ENCODE measurements at regions not wholly inside any gene's neighbourhood (a gene's known extent, or its start where the extent isn't known, plus 50 kb on each side); places are given as distances from the start of the nearest gene placed in this dataset.

DNA sequence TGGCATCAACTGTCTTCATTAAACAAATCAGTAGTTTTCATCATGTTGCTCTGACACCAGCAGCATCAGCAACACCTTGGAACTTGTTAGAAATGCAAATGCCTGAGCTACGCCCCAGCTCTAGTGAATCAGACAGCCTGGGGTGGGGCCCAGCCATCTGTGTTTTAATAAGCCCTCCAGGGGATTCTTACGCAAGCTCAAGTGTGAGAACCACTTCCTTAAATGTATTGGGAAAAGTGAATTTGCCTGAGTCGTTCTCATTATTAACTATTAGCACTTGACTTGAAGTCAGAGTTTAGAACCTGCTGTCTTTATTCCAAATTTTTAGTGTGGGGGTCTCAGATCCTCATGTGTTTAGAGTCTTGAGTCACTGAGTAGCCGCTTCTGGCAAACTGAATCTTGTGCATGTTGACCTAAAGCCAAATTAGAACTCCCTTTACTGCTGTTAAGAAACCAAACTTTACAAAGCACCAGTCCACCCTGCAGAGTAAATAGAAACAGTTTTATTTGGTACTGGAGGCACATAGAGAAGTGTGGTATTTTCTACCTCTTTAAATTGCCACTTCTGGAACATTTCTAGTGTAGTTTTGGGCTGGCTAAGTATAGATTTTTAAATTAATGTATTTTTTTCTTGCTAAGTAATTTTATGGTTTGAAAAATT is 137.4 kb upstream of the COX10 start:
- Histone ChIP-seq H3K4me1 (peaks cover 23% of the 10 kb centered on the region), H3K36me3 (no peaks in the 10 kb centered on the region), H3K4me3 (no peak overlapping the region), H3K9me3 (replicated peaks) (no peaks in the 10 kb centered on the region; the same call in 1 of the 2 replicates), H3K27me3 (no peaks in the 10 kb centered on the region), H3K27ac (peak overlapping the region; percentile 65)
- DNase-seq: peak; percentile 83 to 89

DNA sequence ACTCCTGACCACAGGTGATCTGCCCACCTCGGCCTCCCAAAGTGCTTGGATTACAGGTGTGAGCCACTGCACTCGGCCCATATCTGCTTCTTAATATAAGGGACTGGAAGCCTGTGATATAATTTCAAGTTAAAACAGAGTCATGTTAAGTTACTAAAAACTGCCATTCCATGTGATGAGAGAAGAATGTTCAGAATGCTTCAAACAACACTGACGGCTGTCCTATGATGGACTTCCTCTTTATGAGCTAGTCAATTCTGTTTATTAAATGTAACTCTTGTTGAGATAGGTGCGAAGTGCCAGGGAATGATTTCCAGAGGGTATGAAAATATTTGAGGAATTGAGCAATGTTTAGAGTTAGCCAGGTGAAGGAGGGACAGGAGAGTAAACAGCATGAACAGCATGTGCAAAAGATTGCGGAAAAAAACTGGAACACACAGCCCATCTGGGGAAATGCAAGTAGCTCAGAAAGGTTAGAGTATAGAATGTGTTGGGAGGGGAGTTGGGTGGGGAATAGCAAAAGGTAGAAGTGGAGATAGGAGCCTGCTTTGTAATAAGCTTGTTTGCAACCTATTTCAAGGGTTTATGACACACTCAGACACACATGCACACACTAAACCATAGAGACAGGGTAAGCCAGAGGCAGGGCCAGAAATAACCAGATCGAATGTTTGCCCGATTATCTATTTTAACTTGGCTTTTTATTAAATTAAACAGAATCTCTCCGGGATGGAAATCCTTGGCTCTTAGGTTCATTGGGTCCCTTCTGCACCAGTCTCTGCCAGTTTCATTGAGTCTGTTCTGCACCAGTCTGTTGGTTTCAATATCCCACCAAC is 135.6 kb upstream of the COX10 start:
- peaks cover 23% of the 10 kb centered on the region for H3K4me1 ChIP-seq
- H3K27ac ChIP-seq: no peak overlapping the region
- no peaks in the 10 kb centered on the region for H3K27me3 ChIP-seq
- H3K36me3 ChIP-seq: no peaks in the 10 kb centered on the region
- no peaks in the 10 kb centered on the region; the same call in 1 of the 2 replicates for H3K9me3 ChIP-seq (replicated peaks)
- no peak for DNase-seq
- H3K4me3 ChIP-seq: no peak overlapping the region

DNA sequence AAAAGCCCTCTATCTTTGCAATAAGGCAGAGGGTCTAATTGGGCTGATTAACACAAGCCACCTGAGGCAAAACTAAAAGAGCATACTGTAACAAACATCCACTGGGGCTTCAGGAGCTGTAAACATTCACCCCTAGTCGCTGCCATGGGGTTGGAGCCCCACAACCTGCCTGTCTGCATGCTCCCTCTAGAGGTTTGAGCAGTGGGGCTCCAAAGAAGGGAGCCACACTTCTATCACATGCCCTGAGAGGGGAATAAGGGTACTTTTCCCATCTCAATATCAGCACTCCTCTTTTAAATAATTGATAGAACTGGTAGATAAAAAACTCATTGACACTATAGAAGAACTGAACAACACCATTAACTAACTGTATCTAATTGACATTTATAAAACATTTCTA is 130.1 kb upstream of the COX10 start:
- Histone ChIP-seq H3K36me3 (no peaks in the 10 kb centered on the region), H3K4me3 (no peak overlapping the region), H3K9me3 (replicated peaks) (peaks cover 14% of the 10 kb centered on the region), H3K4me1 (peaks cover 4% of the 10 kb centered on the region; the same call in 1 of the 2 replicates), H3K27ac (no peak overlapping the region), H3K27me3 (no peaks in the 10 kb centered on the region)
- no peak for DNase-seq

DNA sequence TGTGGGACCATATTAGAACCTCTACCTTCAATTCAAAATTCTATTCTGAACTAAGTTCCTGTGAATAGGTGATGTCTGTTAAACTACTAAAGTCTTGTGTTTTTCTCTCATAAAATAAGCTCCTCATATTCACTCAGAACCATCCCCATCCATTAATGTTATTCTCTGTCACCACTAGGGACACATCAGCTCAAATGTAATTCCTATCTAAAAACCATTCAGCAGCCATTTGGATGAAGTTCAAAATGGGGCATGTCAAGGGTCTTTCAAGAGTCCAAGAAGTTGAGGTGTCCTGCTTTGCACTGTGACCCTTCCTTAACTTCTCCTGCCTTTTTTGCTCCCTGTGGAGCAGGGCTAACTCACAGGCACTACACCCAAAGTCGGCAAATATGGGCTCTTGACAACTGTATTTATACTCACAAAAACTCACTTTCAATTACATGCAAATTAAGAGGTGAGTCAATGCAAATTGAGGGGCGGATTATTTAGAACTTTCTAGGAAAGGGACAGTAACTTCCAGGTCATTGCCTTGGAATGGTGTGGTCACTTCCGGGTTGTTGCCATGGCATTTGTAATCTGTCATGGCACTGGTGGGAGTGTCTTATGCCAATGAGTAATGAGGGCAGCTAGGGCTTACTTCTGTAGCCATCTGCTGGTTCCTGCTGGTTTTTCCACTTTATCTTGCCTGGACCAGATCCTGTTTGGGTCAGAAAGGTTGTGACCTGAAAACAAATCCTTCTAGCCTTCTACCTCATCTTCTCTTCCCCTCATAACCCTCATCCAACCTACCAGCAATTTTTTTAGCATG is 128.2 kb upstream of the COX10 start:
- Histone ChIP-seq H3K4me3 (no peak overlapping the region), H3K9me3 (replicated peaks) (peaks cover 14% of the 10 kb centered on the region), H3K27ac (no peak overlapping the region), H3K27me3 (no peaks in the 10 kb centered on the region), H3K36me3 (no peaks in the 10 kb centered on the region), H3K4me1 (peaks cover 4% of the 10 kb centered on the region; the same call in 1 of the 2 replicates)
- peak; percentile 73 to 75 for DNase-seq

DNA sequence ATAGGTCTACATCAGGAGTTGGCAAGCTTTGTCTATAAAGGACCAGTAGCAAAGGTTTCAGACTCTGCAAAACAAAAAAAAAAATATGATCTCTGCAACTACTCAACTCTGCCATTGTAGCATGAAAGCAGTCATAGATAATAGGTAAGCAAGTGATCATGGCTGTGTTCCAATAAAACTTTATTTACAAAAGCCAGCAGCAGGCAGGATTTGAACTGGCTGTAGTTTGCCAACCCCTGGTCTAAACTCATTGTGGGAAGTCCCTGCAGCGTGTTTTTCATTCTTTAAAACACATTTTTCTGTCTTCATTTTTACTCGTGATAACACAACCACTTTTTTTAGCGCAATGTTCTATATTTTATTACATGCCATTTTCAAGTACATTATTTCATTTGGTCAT is 127.5 kb upstream of the COX10 start:
- H3K4me3 ChIP-seq: no peak overlapping the region
- no peak overlapping the region for H3K27ac ChIP-seq
- H3K36me3 ChIP-seq: no peaks in the 10 kb centered on the region
- no peaks in the 10 kb centered on the region for H3K27me3 ChIP-seq
- H3K4me1 ChIP-seq: peaks cover 4% of the 10 kb centered on the region; the same call in 1 of the 2 replicates
- DNase-seq: no peak
- H3K9me3 ChIP-seq (replicated peaks): peaks cover 14% of the 10 kb centered on the region

DNA sequence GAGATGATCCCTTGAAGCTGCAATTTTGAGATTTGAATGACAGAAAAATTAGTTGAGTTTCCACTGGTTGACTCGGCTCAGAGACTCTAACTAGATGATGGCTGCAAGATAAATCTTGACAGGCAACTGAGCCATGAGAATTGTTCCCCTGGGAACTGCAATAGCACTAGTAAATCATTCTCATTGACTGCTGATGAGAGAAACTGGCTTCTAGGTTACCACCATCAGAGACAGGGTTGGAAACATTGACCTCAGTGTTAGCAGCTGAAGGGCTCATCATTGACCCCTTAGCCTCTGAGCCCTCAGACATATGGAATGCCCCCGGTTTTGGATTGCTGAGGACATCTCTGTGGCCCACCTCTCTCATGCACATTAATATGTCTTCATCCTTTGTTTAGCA is 125.4 kb upstream of the COX10 start:
- H3K27me3 ChIP-seq: no peaks in the 10 kb centered on the region
- H3K4me1 ChIP-seq: peaks cover 4% of the 10 kb centered on the region; the same call in 1 of the 2 replicates
- DNase-seq: no peak
- H3K36me3 ChIP-seq: no peaks in the 10 kb centered on the region
- H3K4me3 ChIP-seq: no peak overlapping the region
- H3K9me3 ChIP-seq (replicated peaks): peaks cover 14% of the 10 kb centered on the region
- no peak overlapping the region for H3K27ac ChIP-seq

DNA sequence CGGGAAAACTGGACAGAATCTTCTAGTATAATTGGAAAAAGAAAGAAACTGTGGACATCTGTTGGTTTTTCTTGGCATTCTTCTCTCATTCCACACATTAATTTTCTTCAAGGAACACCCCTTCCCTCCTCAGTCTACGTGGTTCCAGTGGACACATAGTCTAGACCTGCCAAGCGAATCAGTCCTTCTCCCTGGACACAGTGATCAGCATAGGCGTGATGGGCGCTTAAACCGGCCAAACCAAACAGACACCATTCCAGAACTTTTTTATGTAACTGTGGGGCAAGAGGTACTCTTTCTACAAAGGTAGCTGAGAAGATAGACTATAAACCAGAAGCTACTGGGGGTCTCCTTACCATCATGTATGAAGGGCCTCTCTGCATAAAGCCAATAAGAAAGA is 121.8 kb upstream of the COX10 start:
- Histone ChIP-seq H3K4me3 (no peak overlapping the region), H3K27me3 (no peaks in the 10 kb centered on the region), H3K36me3 (no peaks in the 10 kb centered on the region), H3K9me3 (replicated peaks) (no peaks in the 10 kb centered on the region), H3K27ac (no peak overlapping the region), H3K4me1 (no peaks in the 10 kb centered on the region)
- no peak for DNase-seq

DNA sequence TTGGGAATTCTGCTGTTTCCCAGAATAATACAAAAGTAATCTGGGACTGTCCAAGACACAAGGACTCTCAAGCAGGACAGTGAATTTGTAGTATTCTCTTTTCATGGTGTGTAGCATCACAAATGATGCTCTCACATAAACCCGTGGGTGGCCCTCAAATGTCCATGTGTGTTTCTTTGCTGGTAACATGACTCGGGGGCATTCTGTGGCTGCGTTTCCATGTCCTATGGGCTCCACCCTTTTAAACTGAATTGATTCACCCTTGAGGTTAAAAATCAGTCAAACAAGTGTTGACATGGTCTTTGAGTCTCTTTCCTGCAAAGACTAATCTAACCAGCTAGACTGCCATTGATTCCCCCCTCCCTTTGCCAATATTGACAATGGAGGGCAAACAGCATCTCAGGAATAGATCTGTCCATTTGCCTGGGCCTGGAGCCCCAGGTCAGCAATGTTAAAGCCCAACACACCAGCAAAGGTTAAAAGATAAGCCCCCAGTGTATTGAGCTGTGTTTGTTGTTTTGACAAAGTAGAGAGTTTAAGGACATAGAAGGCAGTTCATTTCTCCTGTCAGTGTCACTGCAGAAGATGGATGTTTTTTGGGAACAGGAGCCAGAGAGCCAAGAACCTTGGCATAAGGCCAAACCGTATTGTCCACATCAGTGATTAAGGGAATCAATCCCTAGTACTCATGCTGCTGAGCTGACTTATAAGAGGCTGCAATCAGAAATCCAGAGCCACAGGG is 117.1 kb upstream of the COX10 start:
- DNase-seq: peak in 1 of 2 experiments; percentile 47
- Histone ChIP-seq H3K27me3 (no peaks in the 10 kb centered on the region), H3K36me3 (no peaks in the 10 kb centered on the region), H3K9me3 (replicated peaks) (no peaks in the 10 kb centered on the region), H3K27ac (no peak overlapping the region), H3K4me3 (no peak overlapping the region), H3K4me1 (no peaks in the 10 kb centered on the region)

DNA sequence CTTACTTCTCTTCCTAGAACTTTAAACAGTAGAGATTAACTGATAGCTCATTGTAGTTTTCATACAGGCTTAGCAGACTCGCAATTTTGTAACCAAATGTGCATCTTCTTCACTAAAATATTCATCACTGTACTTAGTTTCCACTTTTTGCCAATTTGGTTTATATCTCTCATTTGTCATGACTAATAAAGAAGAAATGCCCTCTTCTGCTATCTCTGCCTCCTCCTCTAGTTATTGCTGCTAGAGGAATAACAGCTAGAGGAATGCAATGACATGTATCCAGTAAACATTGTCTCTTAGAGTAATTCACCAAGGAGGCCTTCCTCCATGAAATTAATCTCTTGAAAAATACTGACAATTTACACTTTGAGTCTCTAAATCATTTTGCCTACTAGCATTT is 115.5 kb upstream of the COX10 start:
- H3K36me3 ChIP-seq: no peaks in the 10 kb centered on the region
- no peaks in the 10 kb centered on the region for H3K27me3 ChIP-seq
- H3K9me3 ChIP-seq (replicated peaks): no peaks in the 10 kb centered on the region
- no peak overlapping the region for H3K4me3 ChIP-seq
- no peak overlapping the region for H3K27ac ChIP-seq
- H3K4me1 ChIP-seq: no peaks in the 10 kb centered on the region
- no peak for DNase-seq

DNA sequence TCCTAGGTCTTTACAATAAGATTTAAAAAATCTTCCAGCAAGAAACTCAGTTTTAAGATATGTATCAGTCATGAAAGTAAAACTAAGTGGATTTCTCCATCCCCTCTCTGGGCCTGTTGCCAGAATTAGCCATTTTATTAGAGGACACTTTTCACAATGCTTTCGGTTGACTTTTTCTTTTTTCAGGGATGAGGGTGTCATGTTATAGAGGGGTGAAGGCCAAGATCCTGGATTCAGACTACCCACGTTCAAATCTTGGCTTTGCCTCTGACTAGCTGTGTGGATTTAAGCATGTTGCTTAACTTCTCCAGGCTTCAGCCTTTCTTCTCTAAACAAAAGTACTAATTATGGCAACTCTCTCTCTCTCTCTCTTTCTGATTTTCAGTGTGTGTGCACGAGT is 111.7 kb upstream of the COX10 start:
- Histone ChIP-seq H3K4me1 (no peaks in the 10 kb centered on the region), H3K4me3 (no peak overlapping the region), H3K27ac (no peak overlapping the region), H3K27me3 (no peaks in the 10 kb centered on the region), H3K36me3 (no peaks in the 10 kb centered on the region), H3K9me3 (replicated peaks) (no peaks in the 10 kb centered on the region)
- DNase-seq: no peak

DNA sequence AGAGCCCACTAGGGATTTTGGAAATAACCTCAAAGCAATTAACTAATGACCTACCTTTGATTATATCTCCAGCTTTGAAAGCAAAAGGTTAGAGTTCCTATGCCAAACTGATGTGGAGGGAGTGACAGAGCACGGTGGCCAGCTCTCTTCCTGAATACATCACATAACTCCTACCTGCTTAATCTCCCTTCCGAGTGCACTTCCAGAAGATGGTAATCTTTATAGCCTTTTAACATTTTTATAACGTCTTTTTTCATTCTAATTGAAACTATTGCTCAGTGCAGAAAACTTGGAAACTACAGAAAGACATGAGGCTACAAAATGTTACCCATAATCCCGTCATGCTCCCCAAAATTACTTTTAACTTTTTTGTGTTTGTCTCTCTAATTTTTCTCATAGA is 110.5 kb upstream of the COX10 start:
- H3K27me3 ChIP-seq: no peaks in the 10 kb centered on the region
- H3K27ac ChIP-seq: no peak overlapping the region
- no peaks in the 10 kb centered on the region for H3K4me1 ChIP-seq
- H3K4me3 ChIP-seq: no peak overlapping the region
- H3K9me3 ChIP-seq (replicated peaks): no peaks in the 10 kb centered on the region
- H3K36me3 ChIP-seq: no peaks in the 10 kb centered on the region
- no peak for DNase-seq

DNA sequence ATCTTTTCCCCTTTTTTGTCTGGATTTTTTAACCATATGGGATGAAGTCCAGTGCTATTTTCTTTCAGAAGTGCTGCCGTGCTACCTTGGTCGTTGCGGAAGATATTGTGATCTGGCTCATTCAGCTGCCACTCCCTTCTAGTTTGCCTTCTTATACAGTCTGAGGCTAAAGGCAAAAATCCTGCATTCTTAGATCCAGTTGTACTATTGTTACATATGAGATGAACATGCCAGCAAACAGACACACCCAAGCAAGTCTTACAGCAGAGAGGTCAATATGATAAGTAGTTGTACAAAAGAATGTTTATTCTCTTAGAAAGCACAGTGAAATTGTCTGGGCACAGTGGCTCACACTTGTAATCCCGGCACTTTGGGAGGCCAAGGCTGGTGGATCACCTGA is 108.0 kb upstream of the COX10 start:
- no peak for DNase-seq
- H3K36me3 ChIP-seq: no peaks in the 10 kb centered on the region
- H3K4me3 ChIP-seq: no peak overlapping the region
- H3K27ac ChIP-seq: no peak overlapping the region
- no peaks in the 10 kb centered on the region for H3K27me3 ChIP-seq
- no peaks in the 10 kb centered on the region for H3K4me1 ChIP-seq
- H3K9me3 ChIP-seq (replicated peaks): no peaks in the 10 kb centered on the region

DNA sequence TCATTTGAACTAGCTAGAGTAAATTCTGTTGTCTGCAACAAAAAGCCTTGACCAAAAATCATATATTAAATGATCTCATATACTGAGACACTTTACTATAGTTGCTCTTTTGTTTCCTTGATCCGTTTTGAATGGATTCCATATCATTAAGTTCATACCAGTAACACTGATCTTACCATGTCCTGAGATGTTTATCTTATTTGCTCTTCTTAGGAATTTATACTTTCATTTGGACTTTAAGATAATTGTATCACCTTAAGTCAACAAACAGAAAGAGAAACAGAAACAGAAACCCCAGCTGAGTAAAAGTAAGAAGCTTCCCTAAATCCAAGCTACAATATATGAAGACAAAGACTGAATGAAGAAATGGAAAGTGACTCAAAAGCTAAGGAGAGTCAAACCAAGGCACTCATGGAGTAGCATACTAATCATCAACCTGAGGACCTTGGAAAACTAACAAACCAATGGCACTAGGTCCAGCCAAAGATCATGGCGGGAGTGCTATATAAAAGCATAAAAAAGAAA is 106.5 kb upstream of the COX10 start:
- DNase-seq: no peak

DNA sequence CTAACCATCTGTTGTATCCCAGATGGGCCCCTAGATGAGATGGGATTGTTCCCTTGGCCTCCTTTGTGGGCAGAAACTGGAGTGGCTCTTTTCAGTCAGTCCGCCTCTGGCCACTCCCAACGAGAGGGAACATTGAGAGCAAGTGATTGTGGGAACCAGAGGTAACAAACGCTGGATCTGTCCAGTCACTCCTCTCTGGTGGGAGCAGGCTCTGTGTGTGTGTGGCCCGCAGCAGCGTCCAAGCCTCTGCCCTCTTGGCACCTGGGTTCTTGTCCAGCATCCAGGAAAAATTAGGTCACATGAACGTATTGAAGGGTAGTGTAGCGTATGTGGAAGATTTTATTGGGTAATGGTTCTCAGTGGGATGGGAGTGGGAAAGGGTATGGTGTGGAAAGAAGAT is 101.9 kb upstream of the COX10 start:
- DNase-seq: no peak
- H3K9me3 ChIP-seq (replicated peaks): no peaks in the 10 kb centered on the region
- H3K36me3 ChIP-seq: no peaks in the 10 kb centered on the region
- no peak overlapping the region for H3K4me3 ChIP-seq
- no peaks in the 10 kb centered on the region for H3K27me3 ChIP-seq
- H3K4me1 ChIP-seq: no peaks in the 10 kb centered on the region; the same call in 1 of the 2 replicates
- H3K27ac ChIP-seq: no peak overlapping the region

More for the DNA sequence above, 106.5 kb upstream of the COX10 start:
- no peak overlapping the region for H3K4me3 ChIP-seq
- no peaks in the 10 kb centered on the region for H3K9me3 ChIP-seq (replicated peaks)
- no peaks in the 10 kb centered on the region for H3K27me3 ChIP-seq
- no peaks in the 10 kb centered on the region for H3K4me1 ChIP-seq
- H3K27ac ChIP-seq: no peak overlapping the region
- no peaks in the 10 kb centered on the region for H3K36me3 ChIP-seq

Data from SJCRH30 (cell line).